ENCODE measurements at regions not wholly inside any gene's neighbourhood (a gene's known extent, or its start where the extent isn't known, plus 50 kb on each side); places are given as distances from the start of the nearest gene placed in this dataset.

GRCh38 chr3:178960181-178960580 is 111.4 kb downstream of the ZMAT3 start:
- no peak for TF ChIP-seq CEBPB (IDR thresholded peaks at IDR 0.05)
- TF ChIP-seq EP300 (IDR thresholded peaks at IDR 0.05; ENCODE audit: borderline replicate concordance): no peak

Data from Ishikawa (cell line).